A549 (cell line): ENCODE measurements at regions not wholly inside any gene's neighbourhood (a gene's known extent, or its start where the extent isn't known, plus 50 kb on each side); places are given as distances from the start of the nearest gene placed in this dataset.

Source experiments
- CTCF ChIP-seq: fragments of >200 bp; sonication (Bioruptor Twin); formaldehyde crosslinking; IDR thresholded peaks from 3 replicates; pipeline ENCODE4 v1.5.1; 2016
- RNF2 ChIP-seq: fragments of 200-600 bp; sonication (generic); IDR thresholded peaks from 2 replicates; pipeline ENCODE4 v1.6.1; 2016; ENCODE audit warnings: low read depth, mild to moderate bottlenecking, antibody characterized with exemption, moderate library complexity, borderline replicate concordance

GRCh38 chr16:54985668-54986067, 55.0 kb downstream of the IRX5 start:
- no peak for TF ChIP-seq CTCF
- no peak for TF ChIP-seq RNF2
